Astrocyte (in vitro differentiated cells and primary cell): ENCODE measurements at regions not wholly inside any gene's neighbourhood (a gene's known extent, or its start where the extent isn't known, plus 50 kb on each side); places are given as distances from the start of the nearest gene placed in this dataset.

Source experiments
- EZH2 ChIP-seq: IDR thresholded peaks from 2 replicates; pipeline ENCODE4 v1.6.1; 2012; ENCODE audit warnings: mild to moderate bottlenecking, low read length, inconsistent platforms; ENCODE audit not compliant: insufficient read depth
- TF ChIP-seq, protein P1 (sequence below): IDR thresholded peaks from 2 replicates; pipeline ENCODE4 v1.5.1; 2011; ENCODE audit warnings: low read depth, mild to moderate bottlenecking, inconsistent platforms, low read length, moderate library complexity; ENCODE audit not compliant: insufficient read depth

DNA sequence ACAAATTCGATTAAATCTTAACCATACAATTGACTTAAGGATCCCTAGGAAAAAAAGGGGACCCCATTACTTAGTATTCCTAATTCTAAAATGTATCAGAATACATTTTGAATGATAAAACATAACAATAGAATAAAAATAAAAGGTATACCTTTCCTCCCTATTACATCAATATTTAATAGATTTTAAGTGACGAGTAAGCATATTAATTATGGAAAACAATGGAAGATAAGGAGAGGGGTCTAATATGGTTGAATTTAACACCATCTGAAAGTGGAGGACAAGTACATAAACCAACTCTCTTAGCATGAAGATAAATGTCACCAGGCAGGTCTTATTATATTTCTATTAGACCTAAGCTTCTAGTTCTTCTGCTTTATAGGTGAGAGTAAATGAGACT, 232.1 kb downstream of the HAO1 start:
- no peak for TF ChIP-seq EZH2
- TF ChIP-seq, protein P1, sequence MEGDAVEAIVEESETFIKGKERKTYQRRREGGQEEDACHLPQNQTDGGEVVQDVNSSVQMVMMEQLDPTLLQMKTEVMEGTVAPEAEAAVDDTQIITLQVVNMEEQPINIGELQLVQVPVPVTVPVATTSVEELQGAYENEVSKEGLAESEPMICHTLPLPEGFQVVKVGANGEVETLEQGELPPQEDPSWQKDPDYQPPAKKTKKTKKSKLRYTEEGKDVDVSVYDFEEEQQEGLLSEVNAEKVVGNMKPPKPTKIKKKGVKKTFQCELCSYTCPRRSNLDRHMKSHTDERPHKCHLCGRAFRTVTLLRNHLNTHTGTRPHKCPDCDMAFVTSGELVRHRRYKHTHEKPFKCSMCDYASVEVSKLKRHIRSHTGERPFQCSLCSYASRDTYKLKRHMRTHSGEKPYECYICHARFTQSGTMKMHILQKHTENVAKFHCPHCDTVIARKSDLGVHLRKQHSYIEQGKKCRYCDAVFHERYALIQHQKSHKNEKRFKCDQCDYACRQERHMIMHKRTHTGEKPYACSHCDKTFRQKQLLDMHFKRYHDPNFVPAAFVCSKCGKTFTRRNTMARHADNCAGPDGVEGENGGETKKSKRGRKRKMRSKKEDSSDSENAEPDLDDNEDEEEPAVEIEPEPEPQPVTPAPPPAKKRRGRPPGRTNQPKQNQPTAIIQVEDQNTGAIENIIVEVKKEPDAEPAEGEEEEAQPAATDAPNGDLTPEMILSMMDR: no peak
